Lower leg skin (tissue), 3 donors: ENCODE measurements at regions not wholly inside any gene's neighbourhood (a gene's known extent, or its start where the extent isn't known, plus 50 kb on each side); places are given as distances from the start of the nearest gene placed in this dataset.

ENCODE experiments used
- POLR2A ChIP-seq, 2 donors: fragments of 450-650 bp; IDR thresholded peaks; one replicate each; pipeline ENCODE4 v1.6.1; 2016 to 2017; ENCODE audit warnings: antibody characterized with exemption in 2 of 2, mild to moderate bottlenecking in 1 of 2, moderate library complexity in 1 of 2
- TF ChIP-seq, protein P1 (sequence below), 3 donors: fragments of 450-650 bp; IDR thresholded peaks; one replicate each; pipeline ENCODE4 v1.5.1; 2016; ENCODE audit warnings: antibody characterized with exemption in 3 of 3, mild to moderate bottlenecking in 3 of 3, moderate library complexity in 2 of 3

DNA sequence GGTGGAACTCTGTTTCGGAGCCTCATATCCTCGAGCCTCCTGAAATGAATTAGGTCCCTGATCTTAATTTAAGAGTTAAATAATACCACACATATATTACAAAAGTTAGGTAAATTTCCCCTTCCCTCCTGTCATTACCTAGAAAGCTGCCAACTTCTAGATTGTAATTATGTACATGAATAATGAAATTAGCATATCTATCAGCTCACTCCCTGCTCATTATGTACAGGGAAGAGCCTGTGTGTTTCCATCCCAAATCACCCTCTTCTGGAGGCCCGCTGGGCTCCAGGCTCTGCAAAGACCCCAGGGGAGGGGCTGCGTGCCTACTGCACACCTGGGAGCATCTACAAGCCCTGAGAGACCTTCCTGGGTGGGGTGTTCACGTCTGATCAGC, 384.1 kb downstream of the MN1 start:
- TF ChIP-seq, protein P1, sequence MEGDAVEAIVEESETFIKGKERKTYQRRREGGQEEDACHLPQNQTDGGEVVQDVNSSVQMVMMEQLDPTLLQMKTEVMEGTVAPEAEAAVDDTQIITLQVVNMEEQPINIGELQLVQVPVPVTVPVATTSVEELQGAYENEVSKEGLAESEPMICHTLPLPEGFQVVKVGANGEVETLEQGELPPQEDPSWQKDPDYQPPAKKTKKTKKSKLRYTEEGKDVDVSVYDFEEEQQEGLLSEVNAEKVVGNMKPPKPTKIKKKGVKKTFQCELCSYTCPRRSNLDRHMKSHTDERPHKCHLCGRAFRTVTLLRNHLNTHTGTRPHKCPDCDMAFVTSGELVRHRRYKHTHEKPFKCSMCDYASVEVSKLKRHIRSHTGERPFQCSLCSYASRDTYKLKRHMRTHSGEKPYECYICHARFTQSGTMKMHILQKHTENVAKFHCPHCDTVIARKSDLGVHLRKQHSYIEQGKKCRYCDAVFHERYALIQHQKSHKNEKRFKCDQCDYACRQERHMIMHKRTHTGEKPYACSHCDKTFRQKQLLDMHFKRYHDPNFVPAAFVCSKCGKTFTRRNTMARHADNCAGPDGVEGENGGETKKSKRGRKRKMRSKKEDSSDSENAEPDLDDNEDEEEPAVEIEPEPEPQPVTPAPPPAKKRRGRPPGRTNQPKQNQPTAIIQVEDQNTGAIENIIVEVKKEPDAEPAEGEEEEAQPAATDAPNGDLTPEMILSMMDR (IDR thresholded peaks at IDR 0.05) = no peak
- no peak for TF ChIP-seq POLR2A (IDR thresholded peaks at IDR 0.05)
